HG02885 (cell line): ENCODE measurements at regions not wholly inside any gene's neighbourhood (a gene's known extent, or its start where the extent isn't known, plus 50 kb on each side); places are given as distances from the start of the nearest gene placed in this dataset.
"Not testable (repeated sequence)": the region's sequence is repeated elsewhere in the genome, so short reads cannot be mapped to it uniquely, and the experiment has no call there.

Source experiments
- ATAC-seq: cut with Tn5 transposase; IDR thresholded peaks from one replicate; pipeline ENCODE4 v1.9.1; 2021; ENCODE audit warnings: mild to moderate bottlenecking; ENCODE audit not compliant: unreplicated experiment, poor library complexity

DNA sequence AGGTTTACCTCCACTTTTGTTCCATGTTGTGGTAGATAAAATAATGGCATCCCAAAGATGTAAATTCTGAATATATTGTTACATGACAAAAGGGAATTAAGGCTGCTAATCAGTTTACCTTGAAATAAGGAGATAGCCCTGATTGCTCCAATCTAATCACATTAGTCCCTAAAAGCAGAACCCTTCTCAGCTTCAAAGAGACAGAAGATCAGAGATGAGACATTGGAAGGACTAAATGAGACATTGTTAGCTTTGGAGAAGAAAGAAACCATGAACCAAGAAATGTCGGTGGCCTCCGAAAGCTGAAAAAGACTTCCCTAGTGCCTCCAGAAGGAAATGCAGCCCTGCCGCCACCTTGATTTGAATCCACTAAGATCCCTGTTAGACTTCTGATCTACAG is 82.8 kb upstream of the PARP8 start:
- ATAC-seq: no peak

DNA sequence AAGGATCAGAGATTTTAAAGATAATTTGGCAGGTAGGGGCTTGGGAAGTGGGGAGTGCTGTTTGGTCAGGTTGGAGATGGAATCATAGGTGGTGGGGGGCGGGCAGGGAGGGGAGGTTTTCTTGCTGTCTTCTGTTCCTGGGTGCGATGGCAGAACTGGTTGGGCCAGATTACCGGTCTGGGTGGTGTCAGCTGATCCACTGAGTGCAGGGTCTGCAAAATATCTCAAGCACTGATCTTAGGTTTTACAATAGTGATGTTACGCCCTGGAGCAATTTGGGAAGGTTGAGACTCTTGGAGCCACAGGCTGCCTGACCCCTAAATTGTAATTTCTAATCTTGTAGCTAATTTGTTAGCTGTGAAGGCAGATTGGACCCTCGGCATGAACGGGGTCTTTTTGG is 78.0 kb upstream of the PARP8 start:
- ATAC-seq: not testable (repeated sequence)

DNA sequence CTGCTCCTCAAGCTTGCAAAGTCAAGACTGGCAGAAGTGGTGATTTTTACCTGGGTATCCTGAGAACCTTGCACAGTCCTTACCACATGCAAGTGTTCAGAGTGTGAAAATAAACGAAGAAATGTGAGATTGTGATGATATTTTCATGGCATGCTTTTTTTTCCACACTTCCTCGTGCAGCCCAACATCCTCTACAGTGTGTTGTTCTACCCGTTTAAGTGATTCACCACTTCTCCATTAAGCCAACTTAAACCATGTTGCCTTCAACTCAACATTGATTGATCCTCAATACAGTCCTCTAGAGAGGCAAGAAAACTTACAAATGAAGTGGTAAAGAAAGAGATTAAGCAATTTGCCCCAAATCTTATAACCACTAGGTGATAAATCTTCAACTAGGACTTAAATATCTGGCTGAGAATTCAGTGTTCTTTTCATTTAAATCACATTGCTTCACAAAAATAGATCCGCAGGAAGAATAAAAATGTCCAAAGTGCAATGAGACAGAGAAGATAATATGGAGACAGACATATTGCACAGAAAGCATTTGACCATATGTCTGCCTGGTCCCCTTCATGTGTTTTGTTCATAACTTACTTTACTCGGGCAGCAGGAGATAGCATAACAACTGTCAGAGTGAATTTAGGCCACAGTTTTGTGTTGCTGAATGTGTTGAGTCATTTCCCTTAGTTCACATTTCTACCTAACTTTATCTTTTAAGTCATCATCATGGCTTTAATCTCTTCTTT is 75.8 kb upstream of the PARP8 start:
- ATAC-seq: not testable (repeated sequence)

DNA sequence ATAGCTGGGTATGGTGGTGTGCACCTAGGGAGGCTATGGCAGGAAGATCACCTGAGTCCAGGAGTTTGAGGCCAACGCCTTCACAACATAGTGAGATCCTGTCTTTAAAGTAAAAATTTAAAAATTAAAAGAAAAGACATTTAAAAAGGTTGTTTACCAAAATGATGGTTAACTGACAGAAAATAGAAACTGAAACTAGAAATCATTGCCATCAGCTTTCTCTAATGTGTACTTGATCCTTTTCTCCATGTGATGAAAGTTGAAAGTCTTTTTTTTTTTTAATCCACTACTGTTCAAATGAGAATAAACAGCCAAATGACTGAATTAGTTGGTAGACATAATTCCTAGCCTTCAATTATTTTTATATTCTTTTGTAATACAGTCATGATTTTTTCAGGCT is 75.1 kb upstream of the PARP8 start:
- not testable (repeated sequence) for ATAC-seq

DNA sequence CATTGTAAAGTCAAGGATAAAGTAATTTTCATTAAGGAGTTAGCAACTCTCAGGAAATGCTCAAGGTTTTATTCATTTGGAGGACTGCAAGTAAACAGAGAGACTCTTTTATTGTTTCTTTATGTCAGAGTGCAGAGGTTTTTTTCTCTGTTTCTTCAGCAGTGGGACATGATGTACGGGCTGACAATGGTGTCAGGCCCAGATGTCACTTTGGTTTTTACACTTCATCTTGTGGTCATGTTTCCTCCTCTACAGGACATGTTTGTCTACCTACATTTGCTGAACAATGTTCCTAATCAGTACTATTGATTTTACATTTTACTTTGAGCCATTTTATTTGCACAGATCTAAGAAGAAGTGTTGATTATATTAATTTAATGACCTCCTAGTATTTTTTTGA is 72.8 kb upstream of the PARP8 start:
- no peak for ATAC-seq

DNA sequence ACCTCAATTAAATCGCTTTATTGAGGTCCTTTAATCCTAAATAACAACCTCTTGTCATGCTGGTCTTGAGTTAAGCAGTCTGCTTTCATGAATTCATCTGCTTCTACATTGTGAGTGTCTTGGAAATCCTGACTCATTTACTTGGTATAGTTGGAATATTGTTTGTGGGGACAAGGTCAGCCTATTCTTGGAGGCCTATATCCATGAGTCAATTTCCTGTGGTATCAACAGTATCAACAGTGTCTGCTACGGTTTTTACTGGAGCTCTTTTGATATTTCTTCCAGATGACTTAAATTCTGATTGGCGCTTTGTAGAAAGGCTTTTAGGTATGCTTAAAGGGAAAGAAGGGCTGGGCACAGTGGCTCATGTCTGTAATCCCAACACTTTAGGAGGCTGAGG is 71.2 kb upstream of the PARP8 start:
- ATAC-seq: no peak

DNA sequence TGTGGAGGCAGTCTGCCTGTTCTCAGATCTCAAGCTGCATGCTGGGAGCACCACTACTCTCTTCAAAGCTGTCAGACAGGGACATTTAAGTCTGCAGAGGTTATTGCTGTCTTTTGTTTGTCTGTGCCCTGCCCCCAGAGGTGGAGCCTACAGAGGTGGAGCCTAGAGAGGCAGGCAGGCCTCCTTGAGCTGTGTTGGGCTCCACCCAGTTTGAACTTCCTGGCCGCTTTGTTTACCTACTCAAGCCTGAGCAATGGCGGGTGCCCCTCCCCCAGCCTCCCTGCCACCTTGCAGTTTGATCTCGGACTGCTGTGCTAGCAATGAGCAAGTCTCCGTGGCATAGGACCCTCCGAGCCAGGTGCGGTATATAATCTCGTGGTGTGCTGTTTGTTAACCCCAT is 64.9 kb upstream of the PARP8 start:
- not testable (repeated sequence) for ATAC-seq

DNA sequence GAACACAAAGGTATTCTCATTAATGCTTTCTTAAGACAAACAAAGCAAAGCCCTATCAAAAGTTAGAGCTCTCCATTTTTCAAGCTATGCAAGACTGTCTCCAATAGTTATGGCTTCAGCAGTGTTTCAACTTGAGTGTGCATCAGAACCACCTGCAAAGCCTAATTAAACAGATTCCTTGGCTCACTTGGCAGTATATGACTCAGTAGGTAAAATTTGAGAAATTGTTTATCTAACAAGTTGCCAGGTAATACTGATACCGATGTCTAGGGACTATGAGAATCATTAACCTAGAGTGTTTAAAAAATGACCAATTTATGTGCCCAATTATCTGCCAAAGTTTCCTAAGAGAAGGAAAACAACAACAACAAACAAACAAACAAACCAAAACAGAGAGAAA is 60.3 kb upstream of the PARP8 start:
- no peak for ATAC-seq

DNA sequence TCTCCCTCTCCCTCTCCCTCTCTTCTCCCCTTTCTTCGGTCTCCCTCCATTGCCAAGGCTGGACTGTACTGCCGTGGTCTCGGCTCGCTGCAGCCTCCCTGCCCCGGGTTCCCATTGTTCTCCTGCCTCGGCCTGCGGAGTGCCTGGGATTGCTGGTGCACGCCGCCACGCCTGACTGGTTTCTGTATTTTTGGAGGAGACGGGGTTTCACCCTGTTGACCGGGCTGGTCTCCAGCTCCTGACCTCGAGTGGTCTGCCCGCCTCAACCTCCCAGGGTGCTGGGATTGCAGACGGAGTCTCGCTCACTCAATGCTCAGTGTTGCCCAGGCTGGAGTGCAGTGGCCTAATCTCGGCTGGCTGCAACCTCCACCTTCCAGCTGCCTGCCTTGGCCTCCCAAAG is 59.0 kb upstream of the PARP8 start:
- not testable (repeated sequence) for ATAC-seq

DNA sequence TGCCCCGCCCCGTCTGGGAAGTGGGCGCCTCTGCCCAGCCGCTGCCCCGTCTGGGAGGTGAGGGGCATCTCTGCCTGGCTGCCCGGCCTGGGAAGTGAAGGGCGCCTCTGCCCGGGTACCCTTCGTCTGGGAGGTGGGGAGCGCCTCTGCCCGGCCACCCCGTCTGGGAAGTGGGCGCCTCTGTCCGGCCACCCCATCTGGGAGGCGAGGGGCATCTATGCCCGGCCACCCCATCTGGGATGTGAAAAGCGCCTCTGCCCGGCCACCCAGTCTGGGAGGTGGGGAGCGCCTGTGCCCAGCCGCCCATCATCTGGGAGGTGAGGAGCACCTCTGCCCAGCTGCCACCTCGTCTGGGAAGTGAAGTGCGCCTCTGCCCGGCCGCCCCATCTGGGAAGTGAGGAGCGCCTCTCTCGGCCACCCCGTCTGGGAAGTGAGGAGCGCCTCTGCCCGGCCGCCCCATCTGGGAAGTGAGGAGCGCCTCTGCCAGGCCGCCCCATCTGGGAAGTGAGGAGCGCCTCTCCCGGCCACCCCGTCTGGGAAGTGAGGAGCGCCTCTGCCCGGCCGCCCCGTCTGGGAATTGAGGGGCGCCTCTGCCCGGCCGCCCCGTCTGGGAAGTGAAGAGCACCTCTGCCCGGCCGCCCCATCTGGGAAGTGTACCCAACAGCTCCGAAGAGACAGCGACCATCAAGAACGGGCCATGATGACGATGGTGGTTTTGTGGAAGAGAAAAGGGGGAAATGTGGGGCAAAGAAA is 58.3 kb upstream of the PARP8 start:
- not testable (repeated sequence) for ATAC-seq

DNA sequence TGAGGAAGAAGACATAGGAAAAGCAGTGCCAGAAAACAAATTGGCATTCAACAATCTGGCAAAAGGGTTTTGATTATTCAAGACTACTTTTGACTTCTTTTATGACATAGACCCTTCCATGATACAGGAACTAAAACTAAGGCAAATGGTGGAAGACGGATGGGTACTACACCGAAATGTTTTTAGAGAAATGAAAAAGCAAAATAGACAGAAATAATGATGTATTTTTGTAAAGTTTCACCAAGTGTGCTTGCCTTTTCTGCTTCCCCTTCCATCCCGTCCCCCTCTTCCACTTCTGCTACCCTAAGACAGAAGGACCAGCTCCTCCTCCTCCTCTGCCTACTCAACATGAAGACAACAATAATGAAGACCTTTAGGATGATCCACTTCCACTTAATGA is 53.4 kb upstream of the PARP8 start:
- not testable (repeated sequence) for ATAC-seq
